ENCODE measurements at regions not wholly inside any gene's neighbourhood (a gene's known extent, or its start where the extent isn't known, plus 50 kb on each side); places are given as distances from the start of the nearest gene placed in this dataset.

- TF ChIP-seq MLX (CRISPR knock-in tag; conservative IDR thresholded peaks at IDR 0.05): no peak
- no peak for TF ChIP-seq POLR2A (conservative IDR thresholded peaks at IDR 0.05)
- TF ChIP-seq ZBTB33 (CRISPR knock-in tag; IDR thresholded peaks at IDR 0.05): no peak
- TF ChIP-seq, protein P1, sequence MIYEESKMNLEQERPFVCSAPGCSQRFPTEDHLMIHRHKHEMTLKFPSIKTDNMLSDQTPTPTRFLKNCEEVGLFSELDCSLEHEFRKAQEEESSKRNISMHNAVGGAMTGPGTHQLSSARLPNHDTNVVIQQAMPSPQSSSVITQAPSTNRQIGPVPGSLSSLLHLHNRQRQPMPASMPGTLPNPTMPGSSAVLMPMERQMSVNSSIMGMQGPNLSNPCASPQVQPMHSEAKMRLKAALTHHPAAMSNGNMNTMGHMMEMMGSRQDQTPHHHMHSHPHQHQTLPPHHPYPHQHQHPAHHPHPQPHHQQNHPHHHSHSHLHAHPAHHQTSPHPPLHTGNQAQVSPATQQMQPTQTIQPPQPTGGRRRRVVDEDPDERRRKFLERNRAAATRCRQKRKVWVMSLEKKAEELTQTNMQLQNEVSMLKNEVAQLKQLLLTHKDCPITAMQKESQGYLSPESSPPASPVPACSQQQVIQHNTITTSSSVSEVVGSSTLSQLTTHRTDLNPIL (CRISPR knock-in tag; IDR thresholded peaks at IDR 0.05): no peak
- TF ChIP-seq FUS (optimal IDR thresholded peaks at IDR 0.05; ENCODE audit: low read depth, low read length): no peak
- TF ChIP-seq EZH2 (IDR thresholded peaks at IDR 0.05; ENCODE audit: borderline replicate concordance, low read depth, low read length): no peak
Measured at GRCh38 chr16:72549878-72550277, 377.9 kb upstream of the PMFBP1 start.

Data from K562 (cell line).